CD8-positive, alpha-beta memory T cell (primary cell): ENCODE measurements at regions not wholly inside any gene's neighbourhood (a gene's known extent, or its start where the extent isn't known, plus 50 kb on each side); places are given as distances from the start of the nearest gene placed in this dataset.

Experiments
- CTCF ChIA-PET: fragments of 350-600 bp; sonication (Branson Sonifier 250); formaldehyde crosslinking; loops from one replicate; lab custom pipeline; 2021; ENCODE audit warnings: antibody characterized with exemption; lab: Charles Lee
- POLR2A ChIA-PET: fragments of 350-600 bp; sonication (Branson Sonifier 250); formaldehyde crosslinking; loops from one replicate; lab custom pipeline; 2021; ENCODE audit warnings: antibody characterized with exemption; lab: Charles Lee
- DNase-seq, 5 donors: peaks; one replicate each; pipeline versions ENCODE4 v3.0.0 to v3.0.0-alpha.2; 2020 to 2022; ENCODE audit warnings: mixed read lengths in 1 of 5
- H3K27ac ChIP-seq: one replicate; pipeline ENCODE4 v1.7.0; 2013; ENCODE audit warnings: low read depth, mild to moderate bottlenecking, low read length, moderate library complexity
- H3K27me3 ChIP-seq: 2 replicates; pipeline ENCODE4 v1.7.0; 2013; ENCODE audit warnings: low read length, mild to moderate bottlenecking; ENCODE audit not compliant: insufficient read depth, poor library complexity, severe bottlenecking
- H3K36me3 ChIP-seq: 2 replicates; pipeline ENCODE4 v1.7.0; 2013; ENCODE audit warnings: mild to moderate bottlenecking, low read length, moderate library complexity; ENCODE audit not compliant: insufficient read depth
- H3K4me1 ChIP-seq: 2 replicates; pipeline ENCODE4 v1.7.0; 2013; ENCODE audit warnings: mild to moderate bottlenecking, low read length, moderate library complexity; ENCODE audit not compliant: insufficient read depth
- H3K4me3 ChIP-seq: 2 replicates; pipeline ENCODE4 v1.7.0; 2013; ENCODE audit warnings: mild to moderate bottlenecking, low read length
- H3K9me3 ChIP-seq: 2 replicates; pipeline ENCODE4 v1.7.0; 2013; ENCODE audit warnings: mild to moderate bottlenecking, low read length
- H3K27ac Mint-ChIP-seq, 8 donors: one replicate each; pipeline ENCODE4 v1.8.0; 2020 to 2021; ENCODE audit warnings: mixed read lengths in 8 of 8, mild to moderate bottlenecking in 6 of 8, inconsistent platforms in 3 of 8, moderate library complexity in 3 of 8
- H3K27me3 Mint-ChIP-seq, 2 donors: one replicate each; pipeline ENCODE4 v1.8.0; 2020 to 2021; ENCODE audit warnings: mixed read lengths in 2 of 2, mild to moderate bottlenecking in 1 of 2, moderate library complexity in 1 of 2
- H3K36me3 Mint-ChIP-seq, 3 donors: one replicate each; pipeline ENCODE4 v1.8.0; 2020 to 2021; ENCODE audit warnings: mixed read lengths in 3 of 3, inconsistent platforms in 1 of 3, mild to moderate bottlenecking in 1 of 3
- H3K4me1 Mint-ChIP-seq, 3 donors: one replicate each; pipeline ENCODE4 v1.8.0; 2020 to 2021; ENCODE audit warnings: mixed read lengths in 3 of 3, inconsistent platforms in 1 of 3, mild to moderate bottlenecking in 1 of 3
- H3K4me3 Mint-ChIP-seq, 7 donors: one replicate each; pipeline ENCODE4 v1.8.0; 2020 to 2021; ENCODE audit warnings: mixed read lengths in 7 of 7, mild to moderate bottlenecking in 6 of 7, moderate library complexity in 4 of 7, inconsistent platforms in 2 of 7
- H3K9me3 Mint-ChIP-seq, 5 donors: one replicate each; pipeline ENCODE4 v1.8.0; 2020 to 2022; ENCODE audit warnings: mixed read lengths in 5 of 5, mild to moderate bottlenecking in 3 of 5, moderate library complexity in 2 of 5, inconsistent platforms in 1 of 5

DNA sequence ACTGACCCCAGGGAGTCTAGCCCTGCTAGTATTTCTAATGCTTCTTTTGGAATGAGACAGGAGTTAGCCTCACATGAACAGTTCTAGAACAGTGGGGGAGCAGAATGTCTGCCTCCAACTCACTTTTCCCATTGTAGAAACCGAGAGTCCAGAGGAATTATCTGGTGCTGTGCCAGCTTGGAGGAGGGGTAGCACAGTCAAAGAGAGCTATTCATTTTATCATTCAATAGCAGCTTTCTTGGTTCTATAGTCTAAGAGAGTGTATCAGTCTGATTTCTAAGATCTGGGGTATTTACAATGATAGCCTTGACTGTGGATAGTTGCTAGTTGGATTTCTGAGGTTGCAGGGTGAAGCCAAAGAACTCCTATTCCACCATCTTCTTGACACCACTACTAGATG, 448.2 kb downstream of the RFPL4B start:
- Histone ChIP-seq H3K36me3 (no peaks in the 10 kb centered on the region), H3K4me3 (no peak overlapping the region), H3K27ac (no peak overlapping the region), H3K4me1 (no peaks in the 10 kb centered on the region), H3K9me3 (no peaks in the 10 kb centered on the region), H3K27me3 (no peaks in the 10 kb centered on the region)
- DNase-seq = no peak
- no peaks in the 10 kb centered on the region for H3K27me3 Mint-ChIP-seq
- H3K36me3 Mint-ChIP-seq = no peaks in the 10 kb centered on the region
- no peaks in the 10 kb centered on the region for H3K4me1 Mint-ChIP-seq
- no peak overlapping the region for H3K4me3 Mint-ChIP-seq
- H3K9me3 Mint-ChIP-seq = peaks cover 3 to 48% (median 12%) of the 10 kb centered on the region in 5 donors
- H3K27ac Mint-ChIP-seq = no peak overlapping the region
- ChIA-PET CTCF (no interaction called here), POLR2A (no interaction called here)

DNA sequence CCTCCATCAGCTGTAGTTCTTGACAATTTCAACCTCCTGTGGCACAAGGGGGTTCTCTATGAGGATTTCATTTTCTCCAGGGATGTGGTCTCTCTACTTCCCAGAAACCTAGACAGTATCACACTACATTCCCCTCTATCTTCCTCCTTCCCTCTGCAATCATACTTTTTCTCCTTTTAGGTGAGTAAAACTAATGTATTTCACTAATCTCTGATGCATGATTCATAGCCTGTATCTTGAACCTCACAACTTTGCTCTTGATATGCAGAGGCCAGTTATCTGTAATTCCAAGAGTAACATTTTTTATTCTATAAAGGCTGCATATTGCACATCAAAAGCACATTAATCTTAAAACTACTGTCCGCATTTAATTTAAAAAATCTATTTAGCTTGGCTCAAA, 449.6 kb downstream of the RFPL4B start:
- Mint-ChIP-seq H3K4me1 (no peaks in the 10 kb centered on the region), H3K27me3 (no peaks in the 10 kb centered on the region), H3K9me3 (peaks cover 3 to 45% (median 12%) of the 10 kb centered on the region in 5 donors), H3K4me3 (no peak overlapping the region), H3K36me3 (no peaks in the 10 kb centered on the region), H3K27ac (no peak overlapping the region)
- CTCF ChIA-PET = no interaction called here
- H3K4me1 ChIP-seq = no peaks in the 10 kb centered on the region
- H3K27ac ChIP-seq = no peak overlapping the region
- POLR2A ChIA-PET = no interaction called here
- H3K36me3 ChIP-seq = no peaks in the 10 kb centered on the region
- H3K27me3 ChIP-seq = no peaks in the 10 kb centered on the region
- DNase-seq = no peak
- H3K9me3 ChIP-seq = no peaks in the 10 kb centered on the region
- no peak overlapping the region for H3K4me3 ChIP-seq

DNA sequence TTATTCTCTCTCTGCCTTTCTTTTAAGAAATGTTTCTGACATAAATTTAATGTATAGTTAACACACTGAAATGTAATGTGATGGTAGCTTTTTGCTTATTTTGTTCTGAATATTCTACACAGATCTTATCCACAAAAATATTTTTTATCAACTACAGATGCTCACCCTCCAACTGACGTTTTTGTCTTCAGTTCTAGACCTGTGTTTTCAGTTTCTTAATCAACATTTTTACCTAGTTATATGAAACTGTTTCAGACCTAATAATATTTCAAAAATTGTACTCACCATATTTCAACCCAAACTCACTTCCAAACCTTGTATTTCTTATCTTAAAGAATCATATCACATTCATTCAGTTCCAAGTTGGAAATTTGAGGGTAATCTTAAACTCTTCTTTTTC, 452.8 kb downstream of the RFPL4B start:
- H3K4me1 ChIP-seq = no peaks in the 10 kb centered on the region
- DNase-seq = no peak
- H3K4me3 Mint-ChIP-seq = no peak overlapping the region
- no peaks in the 10 kb centered on the region for H3K4me1 Mint-ChIP-seq
- peaks cover 0 to 31% (median 10%) of the 10 kb centered on the region in 5 donors for H3K9me3 Mint-ChIP-seq
- H3K27me3 ChIP-seq = no peaks in the 10 kb centered on the region
- H3K9me3 ChIP-seq = no peaks in the 10 kb centered on the region
- no peaks in the 10 kb centered on the region for H3K27me3 Mint-ChIP-seq
- no peaks in the 10 kb centered on the region for H3K36me3 Mint-ChIP-seq
- POLR2A ChIA-PET = no interaction called here
- CTCF ChIA-PET = no interaction called here
- H3K36me3 ChIP-seq = no peaks in the 10 kb centered on the region
- H3K27ac ChIP-seq = no peak overlapping the region
- H3K4me3 ChIP-seq = no peak overlapping the region
- H3K27ac Mint-ChIP-seq = no peak overlapping the region

DNA sequence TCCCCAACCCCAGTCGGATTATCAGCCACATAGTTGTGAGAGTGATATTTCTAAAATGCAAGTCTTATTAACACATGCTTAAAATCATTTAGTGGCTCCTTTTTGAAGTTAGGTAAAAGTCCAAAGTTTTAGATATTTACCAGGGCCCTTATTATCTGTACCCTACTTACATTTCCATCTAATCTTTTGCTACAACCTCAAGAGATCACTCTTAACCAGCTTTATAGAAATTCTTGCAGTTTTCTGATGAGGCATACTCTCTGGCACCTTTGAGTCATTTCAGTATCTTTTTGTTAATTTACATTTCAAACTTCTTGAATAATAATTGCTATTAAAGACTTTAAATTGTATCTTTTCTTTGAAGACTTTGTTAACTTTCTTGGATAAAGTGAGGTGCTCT, 453.3 kb downstream of the RFPL4B start:
- no peak for DNase-seq
- H3K9me3 Mint-ChIP-seq = peaks cover 0 to 29% (median 10%) of the 10 kb centered on the region in 5 donors
- ChIA-PET POLR2A (no interaction called here), CTCF (no interaction called here)
- H3K4me3 Mint-ChIP-seq = no peak overlapping the region
- H3K36me3 Mint-ChIP-seq = no peaks in the 10 kb centered on the region
- no peaks in the 10 kb centered on the region for H3K4me1 Mint-ChIP-seq
- Histone ChIP-seq H3K27me3 (no peaks in the 10 kb centered on the region), H3K9me3 (no peaks in the 10 kb centered on the region), H3K4me3 (no peak overlapping the region), H3K36me3 (no peaks in the 10 kb centered on the region), H3K27ac (no peak overlapping the region), H3K4me1 (no peaks in the 10 kb centered on the region)
- no peak overlapping the region for H3K27ac Mint-ChIP-seq
- no peaks in the 10 kb centered on the region for H3K27me3 Mint-ChIP-seq

DNA sequence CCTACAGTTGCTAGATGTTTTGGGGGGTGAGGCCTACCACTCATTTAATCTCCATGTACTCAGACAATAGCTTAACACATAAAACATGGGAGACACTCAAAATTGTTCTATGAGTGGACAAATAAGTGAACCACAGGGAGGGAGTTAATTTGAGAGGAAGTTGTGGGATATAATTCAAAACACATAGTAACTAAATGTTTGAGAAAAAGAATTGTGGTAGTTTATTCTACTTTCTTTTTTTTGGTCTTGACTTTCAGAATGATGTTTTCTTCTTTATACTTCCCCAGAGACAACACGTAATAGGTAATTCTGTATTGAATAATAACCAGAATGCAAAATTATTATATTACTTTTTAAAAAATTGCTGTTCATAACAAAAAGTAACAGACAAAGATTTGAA, 453.8 kb downstream of the RFPL4B start:
- H3K36me3 ChIP-seq = no peaks in the 10 kb centered on the region
- Mint-ChIP-seq H3K27ac (no peak overlapping the region), H3K4me3 (no peak overlapping the region), H3K9me3 (peaks cover 0 to 33% (median 10%) of the 10 kb centered on the region in 5 donors), H3K4me1 (no peaks in the 10 kb centered on the region), H3K27me3 (no peaks in the 10 kb centered on the region), H3K36me3 (no peaks in the 10 kb centered on the region)
- no peaks in the 10 kb centered on the region for H3K4me1 ChIP-seq
- no peaks in the 10 kb centered on the region for H3K9me3 ChIP-seq
- no peak overlapping the region for H3K27ac ChIP-seq
- ChIA-PET CTCF (no interaction called here), POLR2A (no interaction called here)
- no peaks in the 10 kb centered on the region for H3K27me3 ChIP-seq
- no peak for DNase-seq
- H3K4me3 ChIP-seq = no peak overlapping the region

DNA sequence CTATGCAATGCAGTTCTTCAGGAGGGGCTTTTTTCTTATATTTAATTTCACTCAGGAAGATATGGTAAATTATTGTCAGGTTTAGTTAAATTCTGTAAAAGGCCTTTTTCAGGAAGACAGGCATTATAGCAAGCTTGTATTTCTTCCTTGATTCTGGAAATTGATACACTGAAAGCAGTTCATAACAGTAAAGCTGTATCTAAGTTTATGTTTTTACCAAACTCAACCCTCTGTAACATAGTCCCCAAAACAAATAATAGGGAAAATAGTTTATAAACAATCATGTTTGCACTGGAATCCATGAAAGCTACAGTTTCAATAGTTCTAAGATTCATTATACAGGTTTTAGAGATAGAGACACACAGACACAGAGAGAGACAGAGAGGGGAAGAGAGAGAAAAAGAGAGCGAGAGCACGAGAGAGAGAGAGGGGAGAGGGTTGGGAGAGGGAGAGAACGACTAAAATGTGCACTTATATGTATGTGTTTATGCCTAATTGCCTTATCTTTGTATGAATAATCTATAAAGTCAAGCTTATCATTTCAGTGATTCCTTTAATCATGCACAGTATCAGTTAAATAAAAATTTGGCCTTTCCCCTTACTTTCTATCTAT, 454.4 kb downstream of the RFPL4B start:
- Histone ChIP-seq H3K4me3 (no peak overlapping the region), H3K36me3 (no peaks in the 10 kb centered on the region), H3K27me3 (no peaks in the 10 kb centered on the region), H3K27ac (no peak overlapping the region), H3K9me3 (no peaks in the 10 kb centered on the region), H3K4me1 (no peaks in the 10 kb centered on the region)
- DNase-seq = no peak
- no peaks in the 10 kb centered on the region for H3K27me3 Mint-ChIP-seq
- POLR2A ChIA-PET = no interaction called here
- H3K36me3 Mint-ChIP-seq = no peaks in the 10 kb centered on the region
- CTCF ChIA-PET = no interaction called here
- no peak overlapping the region for H3K4me3 Mint-ChIP-seq
- H3K4me1 Mint-ChIP-seq = no peaks in the 10 kb centered on the region
- no peak overlapping the region for H3K27ac Mint-ChIP-seq
- H3K9me3 Mint-ChIP-seq = peaks cover 0 to 27% (median 10%) of the 10 kb centered on the region in 5 donors

DNA sequence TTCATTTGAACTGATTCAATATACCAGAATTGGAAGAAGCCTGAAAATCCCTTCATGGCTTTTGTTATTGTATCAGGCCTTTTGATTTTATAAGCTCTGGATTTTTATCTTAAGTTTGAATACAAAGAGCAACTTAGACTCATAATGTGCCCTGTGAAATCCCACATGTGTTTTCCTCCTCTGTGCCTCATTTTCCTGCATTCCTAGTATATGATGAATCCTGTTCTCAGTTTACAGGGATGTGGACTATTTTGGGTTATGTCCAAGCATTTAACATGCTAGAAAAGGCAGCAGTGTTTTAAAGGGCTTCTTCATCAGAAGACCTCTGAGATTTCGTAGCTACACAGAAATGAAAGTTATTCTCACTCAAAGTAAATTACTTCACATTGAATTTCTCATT, 455.0 kb downstream of the RFPL4B start:
- DNase-seq = no peak
- H3K27me3 Mint-ChIP-seq = no peaks in the 10 kb centered on the region
- Histone ChIP-seq H3K27me3 (no peaks in the 10 kb centered on the region), H3K9me3 (no peaks in the 10 kb centered on the region), H3K36me3 (no peaks in the 10 kb centered on the region), H3K27ac (no peak overlapping the region), H3K4me3 (no peak overlapping the region), H3K4me1 (no peaks in the 10 kb centered on the region)
- peaks cover 0 to 22% (median 7%) of the 10 kb centered on the region in 5 donors for H3K9me3 Mint-ChIP-seq
- CTCF ChIA-PET = no interaction called here
- no peaks in the 10 kb centered on the region for H3K4me1 Mint-ChIP-seq
- POLR2A ChIA-PET = no interaction called here
- no peaks in the 10 kb centered on the region for H3K36me3 Mint-ChIP-seq
- no peak overlapping the region for H3K4me3 Mint-ChIP-seq
- H3K27ac Mint-ChIP-seq = no peak overlapping the region

DNA sequence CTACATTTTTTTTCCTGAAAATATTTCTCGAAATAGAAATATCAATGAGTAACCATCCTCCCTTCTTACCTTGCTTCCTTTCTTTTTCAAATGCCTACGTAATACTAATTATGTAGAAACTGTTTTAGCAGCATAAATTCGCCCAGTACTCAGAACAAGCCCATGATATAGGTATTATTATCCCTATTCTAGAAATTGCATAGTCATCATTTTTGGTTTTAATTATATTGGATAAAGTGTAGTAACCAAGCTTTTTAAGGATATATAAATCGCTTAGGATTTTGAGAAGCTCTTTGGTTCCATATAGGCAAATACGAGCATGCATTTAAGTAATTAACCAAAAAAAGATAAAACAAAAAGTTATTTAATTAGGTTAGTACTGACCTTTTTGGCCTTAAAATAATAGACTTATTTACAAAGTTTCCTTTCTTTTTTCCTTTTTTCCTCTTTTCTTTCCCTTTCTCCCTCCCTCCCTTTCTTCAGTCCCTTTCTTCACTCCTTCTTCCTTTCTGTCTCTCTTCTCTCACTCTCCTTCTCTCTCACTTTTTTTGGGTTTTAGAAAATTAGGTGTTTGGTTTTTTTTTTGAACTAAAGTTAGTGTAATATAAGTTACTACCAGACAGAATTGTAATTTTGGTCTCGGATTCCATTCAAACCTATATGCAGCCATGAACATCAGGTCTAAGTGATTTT, 457.7 kb downstream of the RFPL4B start:
- Histone ChIP-seq H3K4me3 (no peak overlapping the region), H3K36me3 (no peaks in the 10 kb centered on the region), H3K27me3 (no peaks in the 10 kb centered on the region), H3K4me1 (no peaks in the 10 kb centered on the region), H3K27ac (no peak overlapping the region), H3K9me3 (no peaks in the 10 kb centered on the region)
- no peak for DNase-seq
- Mint-ChIP-seq H3K27me3 (no peaks in the 10 kb centered on the region), H3K4me1 (no peaks in the 10 kb centered on the region), H3K27ac (no peak overlapping the region), H3K9me3 (peaks cover 0 to 8% (median 0%) of the 10 kb centered on the region in 5 donors), H3K4me3 (no peak overlapping the region), H3K36me3 (no peaks in the 10 kb centered on the region)
- ChIA-PET CTCF (no interaction called here), POLR2A (no interaction called here)
